ENCODE measurements at regions not wholly inside any gene's neighbourhood (a gene's known extent, or its start where the extent isn't known, plus 50 kb on each side); places are given as distances from the start of the nearest gene placed in this dataset.

DNA sequence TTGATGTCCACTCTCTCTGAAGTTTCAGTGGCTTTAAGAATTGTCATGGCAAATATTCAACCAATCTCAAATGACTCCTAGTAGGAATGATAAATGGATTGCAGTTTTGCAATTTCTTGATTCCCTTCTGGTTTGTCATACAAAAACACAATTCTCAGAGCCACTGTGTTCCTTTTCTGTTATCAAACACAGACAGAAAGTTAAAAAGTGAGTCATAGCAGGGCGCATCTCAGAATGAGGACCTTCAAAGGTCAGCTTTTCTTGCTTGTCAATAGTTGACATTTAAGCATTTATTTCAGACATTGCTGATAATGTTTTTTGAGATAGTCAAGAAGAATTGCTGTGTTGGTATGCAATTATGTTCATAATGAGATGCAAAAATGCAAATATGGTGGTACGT is 405.9 kb downstream of the NR2F2 start:
- DNase-seq (ENCODE audit: low spot score) = no peak

DNA sequence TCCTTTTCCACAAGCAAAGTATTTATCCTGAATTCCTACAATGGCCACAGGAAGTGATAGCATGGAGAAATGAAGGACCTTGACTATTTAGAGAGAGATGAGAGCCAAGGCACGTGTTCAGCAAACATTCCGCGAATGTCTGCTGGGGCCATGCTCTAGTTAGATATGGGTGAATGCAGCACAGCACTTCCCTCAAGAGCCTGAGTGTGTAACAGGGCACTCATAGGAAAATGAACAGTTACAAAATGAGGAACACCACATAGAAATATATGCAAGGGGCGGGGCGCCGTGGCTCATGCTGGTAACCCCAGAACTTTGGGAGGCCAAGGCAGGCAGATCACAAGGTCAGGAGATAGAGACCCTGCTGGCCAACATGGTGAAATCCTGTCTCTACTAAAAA is 406.9 kb downstream of the NR2F2 start:
- no peak for DNase-seq (ENCODE audit: low spot score)

GRCh38 chr15:96746665-96747064 is 416.2 kb downstream of the NR2F2 start:
- DNase-seq (ENCODE audit: low spot score) = no peak

DNA sequence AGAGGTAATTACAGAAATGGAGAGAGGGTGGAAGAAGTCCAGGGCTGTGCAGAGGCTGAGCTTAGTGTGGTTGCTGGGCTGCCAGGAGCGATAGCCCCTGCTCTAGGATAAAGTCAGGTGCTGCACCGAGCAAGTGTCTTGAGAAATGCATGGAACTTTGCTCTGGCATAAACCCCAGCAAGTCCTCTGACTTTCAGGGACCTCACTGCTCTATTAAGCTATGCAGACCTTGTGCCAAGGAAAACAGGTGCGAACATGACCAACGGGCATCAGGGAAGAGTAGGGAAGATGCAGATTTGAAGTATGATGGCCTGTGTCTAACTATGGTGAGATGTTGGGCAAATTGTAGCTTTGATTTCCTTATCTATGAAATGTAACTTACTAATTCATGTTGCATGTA is 416.8 kb downstream of the NR2F2 start:
- DNase-seq (ENCODE audit: low spot score) = no peak

DNA sequence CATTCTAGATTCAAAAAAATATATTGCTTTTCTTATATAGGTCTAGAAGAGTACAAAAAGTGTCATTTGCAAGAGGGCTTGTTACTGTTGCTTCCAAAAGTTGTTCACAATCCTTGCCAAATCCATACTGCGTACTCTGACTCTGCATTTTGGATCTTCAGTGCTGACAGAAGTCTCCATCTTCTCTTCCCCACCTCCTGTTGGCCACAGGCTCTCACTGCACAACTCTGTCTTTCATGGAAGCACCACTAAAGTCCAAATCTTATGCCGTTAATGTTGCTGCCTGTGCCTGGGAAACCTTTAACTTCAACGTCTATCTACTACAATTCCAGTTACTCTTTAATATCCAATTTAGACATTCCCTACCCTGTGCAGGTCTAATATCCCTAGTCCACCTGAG is 419.9 kb downstream of the NR2F2 start:
- no peak for DNase-seq (ENCODE audit: low spot score)

GRCh38 chr15:96756146-96756545 is 425.6 kb downstream of the NR2F2 start:
- no peak for DNase-seq (ENCODE audit: low spot score)

GRCh38 chr15:96756656-96757055 is 426.2 kb downstream of the NR2F2 start:
- DNase-seq (ENCODE audit: low spot score) = no peak

- no peak for DNase-seq (ENCODE audit: low spot score)
Observed at GRCh38 chr15:96762566-96762965, 432.1 kb downstream of the NR2F2 start.

GRCh38 chr15:96764501-96764900 is 434.0 kb downstream of the NR2F2 start:
- no peak for DNase-seq (ENCODE audit: low spot score)

GRCh38 chr15:96764946-96765345 is 434.4 kb downstream of the NR2F2 start:
- no peak for DNase-seq (ENCODE audit: low spot score)

- no peak for DNase-seq (ENCODE audit: low spot score)
Observed at GRCh38 chr15:96766366-96766765, 435.9 kb downstream of the NR2F2 start.

GRCh38 chr15:96767703-96768434 is 437.4 kb downstream of the NR2F2 start:
- peak; percentile 23 for DNase-seq (ENCODE audit: low spot score)

GRCh38 chr15:96768435-96768789 is 437.9 kb downstream of the NR2F2 start:
- DNase-seq (ENCODE audit: low spot score) = no peak

DNA sequence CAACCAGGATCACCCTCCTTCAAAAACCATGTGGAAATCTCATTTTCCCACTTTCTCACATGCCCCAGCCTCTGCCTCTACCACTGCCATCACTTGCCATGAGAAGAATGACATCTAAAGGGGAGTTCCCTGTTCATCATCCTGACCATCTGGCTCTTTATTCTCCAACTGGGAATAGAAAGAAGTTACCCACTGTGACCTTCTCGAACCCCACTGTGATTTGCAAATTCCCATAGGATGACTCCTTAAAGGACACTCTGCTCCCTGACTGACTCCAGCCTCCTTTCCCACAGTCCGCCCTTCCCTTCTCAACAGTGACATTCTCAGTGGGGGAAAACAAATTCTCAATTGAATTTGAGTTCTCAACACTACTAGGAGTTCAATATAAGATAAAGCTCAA is 440.5 kb downstream of the NR2F2 start:
- no peak for DNase-seq (ENCODE audit: low spot score)

GRCh38 chr15:96774216-96774615 is 443.7 kb downstream of the NR2F2 start:
- DNase-seq (ENCODE audit: low spot score) = no peak

DNA sequence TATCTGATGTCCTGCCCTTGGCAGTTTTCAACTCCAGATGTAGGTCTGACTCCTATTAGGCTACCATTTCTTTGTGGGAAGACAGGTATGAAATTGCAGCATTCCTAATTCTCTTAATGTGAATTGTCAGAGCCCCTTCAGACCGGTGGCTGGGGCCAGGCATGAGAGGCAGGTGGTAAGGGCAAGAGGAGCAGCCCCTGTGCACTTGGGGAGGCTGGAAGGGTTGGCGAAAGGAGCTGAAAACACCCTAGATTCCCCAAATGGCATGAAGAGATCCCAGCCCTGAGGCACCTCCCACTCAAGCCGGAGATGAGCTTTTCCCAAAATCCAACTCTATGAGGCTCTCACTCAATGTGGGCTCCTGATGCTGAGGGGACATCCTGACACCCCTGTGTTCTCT is 453.2 kb downstream of the NR2F2 start:
- DNase-seq (ENCODE audit: low spot score) = no peak

DNA sequence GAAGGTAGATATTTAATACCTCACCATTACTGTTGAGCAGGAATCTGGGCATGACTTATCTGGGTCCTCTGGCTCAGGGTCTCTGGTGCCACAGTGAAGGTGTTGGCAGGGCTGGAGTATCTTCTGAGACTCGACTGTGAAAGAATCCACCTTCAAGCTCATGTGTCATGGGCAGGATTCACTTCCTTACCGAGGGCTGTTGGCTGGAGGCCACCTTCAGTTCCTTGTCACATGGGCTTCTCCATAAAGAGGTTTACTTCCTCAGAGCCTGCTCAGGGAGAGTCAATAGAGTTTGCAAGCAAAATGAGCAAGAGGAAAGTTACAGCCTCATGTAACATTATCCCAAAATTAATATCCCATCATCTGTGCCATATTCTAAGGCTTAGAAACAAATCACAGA is 459.5 kb downstream of the NR2F2 start:
- DNase-seq (ENCODE audit: low spot score) = no peak

- DNase-seq (ENCODE audit: low spot score) = no peak
Observed at GRCh38 chr15:96792216-96792615, 461.7 kb downstream of the NR2F2 start.

DNA sequence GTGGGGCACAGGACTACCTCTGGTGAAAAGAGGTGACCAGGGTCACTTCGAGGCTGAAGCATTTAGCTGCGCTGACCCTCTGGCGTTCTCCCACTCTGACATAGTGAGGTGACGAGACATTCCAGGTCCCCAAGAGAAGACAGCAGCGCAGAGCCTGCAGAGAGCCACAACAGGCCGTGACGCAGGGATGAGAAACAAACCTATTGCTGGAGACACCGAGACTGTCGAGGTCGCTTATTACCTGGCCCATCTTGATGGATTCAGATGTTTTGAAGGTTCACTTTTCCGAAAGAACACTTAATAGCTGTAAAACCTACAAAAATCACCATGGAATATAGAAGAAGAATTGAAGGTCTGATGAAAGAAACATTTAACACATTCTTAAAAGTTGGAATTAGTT is 466.3 kb downstream of the NR2F2 start:
- DNase-seq (ENCODE audit: low spot score) = no peak

DNA sequence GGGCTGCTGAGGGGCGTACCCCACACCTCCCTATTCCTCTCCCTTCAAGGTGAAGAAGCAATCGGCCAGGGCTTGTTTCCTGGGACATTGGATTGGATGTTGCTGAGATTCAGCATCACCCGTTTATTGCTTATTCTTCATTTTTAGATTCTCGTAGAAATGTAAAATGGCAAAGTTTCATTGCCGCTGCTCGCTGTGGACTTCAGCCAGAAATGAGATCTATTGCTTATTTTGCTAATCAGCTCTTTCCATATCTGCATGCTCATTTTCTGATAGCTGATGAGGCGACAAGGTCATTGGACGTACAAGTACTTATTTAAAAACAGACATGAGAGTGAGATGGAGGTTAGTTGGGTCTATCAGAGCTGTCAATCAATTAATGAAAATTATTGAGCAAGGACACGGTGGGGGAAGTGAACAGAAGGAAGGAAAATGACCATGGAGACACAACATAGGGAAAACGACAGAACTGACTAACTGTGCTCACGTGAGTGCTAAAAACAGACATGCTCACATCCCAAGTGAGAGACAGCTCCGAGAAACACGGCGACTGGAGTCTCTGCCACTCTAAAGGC is 471.2 kb downstream of the NR2F2 start:
- no peak for DNase-seq (ENCODE audit: low spot score)

DNA sequence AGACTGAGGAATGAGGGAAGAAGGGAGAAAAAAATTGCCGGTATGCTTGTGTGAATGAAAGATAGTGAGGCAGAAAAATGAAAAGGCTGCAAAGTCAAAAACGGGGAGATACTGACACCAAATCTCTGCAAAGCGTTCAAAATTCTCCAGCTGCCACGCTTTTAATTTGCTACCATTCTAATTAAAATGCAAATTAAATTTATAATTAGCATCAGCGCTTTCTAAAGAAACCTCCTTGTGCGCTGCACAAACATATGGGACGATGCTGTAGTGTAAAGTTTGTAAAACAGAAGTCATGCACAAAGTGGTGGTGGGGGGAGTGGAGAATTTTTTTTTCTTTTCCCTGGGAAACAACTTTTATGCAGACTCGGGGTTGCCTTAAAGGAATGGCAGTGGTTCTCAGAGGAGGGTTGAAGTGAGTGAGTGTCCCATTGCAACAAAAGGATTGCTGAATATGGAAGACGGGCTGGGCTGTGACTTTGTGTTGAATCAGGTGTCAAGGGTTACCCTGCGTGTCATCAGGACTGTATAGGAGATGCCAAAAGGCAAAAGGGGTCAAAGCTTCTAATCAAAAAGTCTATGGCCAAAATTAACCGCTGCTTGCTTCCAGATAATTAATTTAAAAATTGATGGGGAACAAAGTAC is 472.2 kb downstream of the NR2F2 start:
- DNase-seq (ENCODE audit: low spot score) = no peak

DNA sequence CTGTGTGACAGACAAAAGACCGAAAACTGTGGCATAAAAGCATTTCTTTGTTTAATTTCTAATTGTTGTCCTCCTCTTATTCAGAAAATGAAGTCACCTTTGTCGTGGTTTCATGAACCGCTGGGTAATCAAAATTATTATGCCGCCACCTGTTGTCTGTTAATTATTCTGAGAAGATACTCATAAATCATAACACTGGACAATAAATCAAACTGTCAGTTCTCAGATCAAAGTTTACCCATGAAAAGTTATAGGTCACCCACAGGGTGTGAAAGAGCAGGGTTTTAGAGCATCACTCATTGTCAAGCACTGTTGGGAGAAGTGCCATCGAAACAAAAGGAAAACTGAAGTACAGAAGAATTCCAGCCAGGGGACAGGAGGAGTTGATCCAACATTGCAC is 474.3 kb downstream of the NR2F2 start:
- no peak for DNase-seq (ENCODE audit: low spot score)

DNA sequence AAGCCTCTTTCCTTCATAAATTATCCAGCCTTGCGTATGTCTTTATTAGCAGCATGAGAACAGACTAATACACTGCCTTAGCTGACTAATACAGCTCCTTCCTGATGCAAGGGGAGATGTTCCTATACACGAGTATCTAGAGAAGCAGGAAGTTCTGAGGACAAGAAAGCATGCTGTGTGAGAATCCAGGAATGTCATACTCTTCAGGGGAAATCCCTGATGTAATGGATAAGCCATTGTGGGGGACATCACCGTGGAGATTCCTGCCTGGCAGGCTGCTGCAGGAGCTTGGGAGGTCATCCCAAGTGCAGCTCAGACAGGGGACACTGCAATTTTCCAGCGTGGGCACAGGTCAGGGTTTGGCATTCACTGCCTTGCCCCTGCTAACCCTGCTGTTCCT is 476.9 kb downstream of the NR2F2 start:
- DNase-seq (ENCODE audit: low spot score) = no peak

GRCh38 chr15:96817900-96818299 is 487.4 kb downstream of the NR2F2 start:
- no peak for DNase-seq (ENCODE audit: low spot score)

Measured in A172 (cell line).